Endothelial cell of umbilical vein (primary cell): ENCODE measurements at regions not wholly inside any gene's neighbourhood (a gene's known extent, or its start where the extent isn't known, plus 50 kb on each side); places are given as distances from the start of the nearest gene placed in this dataset.

Source experiments
- BruUV-seq: library from RNA; stranded (reverse); fragments of 400-500 nt; replicated peaks from 2 replicates; lab custom pipeline; 2021; lab: Mats Ljungman, UMichigan
- CTCF ChIA-PET: fragments of 300-600, 350-600 bp; sonication (Branson Sonifier 250); formaldehyde crosslinking; loops from one replicate; lab custom pipeline; 2021; ENCODE audit warnings: antibody characterized with exemption, inconsistent platforms; lab: Charles Lee
- POLR2A ChIA-PET: fragments of 300-600, 350-600 bp; sonication (Branson Sonifier 250); formaldehyde crosslinking; loops from one replicate; lab custom pipeline; 2021; ENCODE audit warnings: antibody characterized with exemption, inconsistent platforms; lab: Charles Lee
- DNase-seq: peaks from one replicate; pipeline ENCODE4 v3.0.0-alpha.2; 2011; ENCODE audit warnings: low read depth, low spot score
- FAIRE-seq: peaks from 2 replicates; lab custom pipeline; 2011; peaks lifted over from hg19 to GRCh38; lab: Jason Lieb, UNC
- H2AFZ ChIP-seq: 2 replicates; pipeline ENCODE4 v1.6.0; 2012; ENCODE audit warnings: low read depth, low read length, control low read depth, inconsistent platforms
- H3K27ac ChIP-seq: 2 replicates; pipeline ENCODE4 v1.5.1; 2011; ENCODE audit warnings: low read depth, mild to moderate bottlenecking, control low read depth, low read length, moderate library complexity; ENCODE audit not compliant: insufficient read depth
- H3K27me3 ChIP-seq, 2 experiments: 2 replicates each; pipeline versions ENCODE4 v1.6.0 to v1.6.1; 2011; ENCODE audit warnings: low read length in 2 of 2, mixed read lengths in 1 of 2; ENCODE audit not compliant: control insufficient read depth in 2 of 2, insufficient read depth in 2 of 2
- H3K36me3 ChIP-seq, 2 experiments: 2 replicates in 1 of 2; 3 replicates in 1 of 2; pipeline ENCODE4 v1.5.1; 2011; ENCODE audit warnings: low read length in 2 of 2, mild to moderate bottlenecking in 1 of 2, moderate library complexity in 1 of 2; ENCODE audit not compliant: control insufficient read depth in 2 of 2, insufficient read depth in 2 of 2; ENCODE audit errors: extremely low read depth in 1 of 2
- H3K4me1 ChIP-seq: 3 replicates; pipeline ENCODE4 v1.5.1; 2011; ENCODE audit warnings: mild to moderate bottlenecking, low read length; ENCODE audit not compliant: control insufficient read depth, insufficient read depth; ENCODE audit errors: extremely low read depth
- H3K4me2 ChIP-seq: 2 replicates; pipeline ENCODE4 v1.6.1; 2011; ENCODE audit warnings: low read length, control low read depth, mixed read lengths; ENCODE audit not compliant: insufficient read depth
- H3K4me3 ChIP-seq, 3 experiments: fragments of 200-600 bp in 1 of 3; sonication (generic), shearing (Covaris generic) in 1 of 3; replicated peaks in 1 of 3; 2 replicates each; pipeline ENCODE4 v1.5.1; 2011 to 2016; ENCODE audit warnings: control low read depth in 3 of 3, low read length in 3 of 3, mild to moderate bottlenecking in 2 of 3, inconsistent platforms in 1 of 3, low read depth in 1 of 3, moderate library complexity in 1 of 3; ENCODE audit not compliant: insufficient read depth in 1 of 3
- H3K79me2 ChIP-seq: 2 replicates; pipeline ENCODE4 v1.6.0; 2012; ENCODE audit warnings: low read length, inconsistent platforms; ENCODE audit not compliant: control insufficient read depth, insufficient read depth
- H3K9ac ChIP-seq: replicated peaks from 2 replicates; pipeline ENCODE3; 2011; ENCODE audit warnings: low read length, control low read depth; ENCODE audit not compliant: insufficient read depth; ENCODE audit errors: extremely low read depth
- H3K9me1 ChIP-seq: replicated peaks from 3 replicates; pipeline ENCODE4 v1.6.0; 2011; ENCODE audit warnings: mild to moderate bottlenecking, low read length; ENCODE audit not compliant: control insufficient read depth, insufficient read depth; ENCODE audit errors: extremely low read depth
- H3K9me3 ChIP-seq: replicated peaks from 2 replicates; pipeline ENCODE4 v1.5.1; 2012; ENCODE audit warnings: low read length, inconsistent platforms; ENCODE audit not compliant: control insufficient read depth, insufficient read depth
- H4K20me1 ChIP-seq: replicated peaks from 2 replicates; pipeline ENCODE3; 2011; ENCODE audit warnings: mild to moderate bottlenecking, low read length; ENCODE audit not compliant: control insufficient read depth, insufficient read depth; ENCODE audit errors: extremely low read depth
- EZH2 ChIP-seq: IDR thresholded peaks from 2 replicates; pipeline ENCODE4 v1.6.1; 2012; ENCODE audit warnings: borderline replicate concordance, low read depth, mild to moderate bottlenecking, moderate library complexity, low read length, inconsistent platforms; ENCODE audit not compliant: severe bottlenecking
- FOS ChIP-seq: IDR thresholded peaks from 2 replicates; pipeline ENCODE4 v1.6.1; 2011; ENCODE audit warnings: mild to moderate bottlenecking, low read length, moderate library complexity, borderline replicate concordance; ENCODE audit not compliant: insufficient read depth
- GATA2 ChIP-seq: IDR thresholded peaks from 2 replicates; pipeline ENCODE4 v1.7.0; 2011; ENCODE audit warnings: low read depth, mild to moderate bottlenecking, moderate library complexity, mixed read lengths, low read length; ENCODE audit not compliant: insufficient read length, insufficient read depth
- JUN ChIP-seq: IDR thresholded peaks from 2 replicates; pipeline ENCODE4 v1.6.1; 2011; ENCODE audit warnings: borderline replicate concordance, low read depth; ENCODE audit not compliant: insufficient read length, insufficient read depth
- MYC ChIP-seq: IDR thresholded peaks from one replicate; pipeline ENCODE4 v1.6.1; 2011; ENCODE audit warnings: mild to moderate bottlenecking, low read depth, low read length
- POLR2A ChIP-seq: IDR thresholded peaks from 2 replicates; pipeline ENCODE4 v1.6.1; 2012; ENCODE audit warnings: low read depth, mild to moderate bottlenecking, control low read depth, low read length
- POLR2AphosphoS5 ChIP-seq: IDR thresholded peaks from 2 replicates; pipeline ENCODE4 v1.6.1; 2012; ENCODE audit warnings: low read depth, mild to moderate bottlenecking, control low read depth, low read length, moderate library complexity; ENCODE audit not compliant: insufficient read depth
- dilution Hi-C: fragments of 300-500 bp; cut with MboI; formaldehyde crosslinking; loops from one replicate; pipeline ENCODE4 v1.15.0; 2019; ENCODE audit warnings: low sequenced_read_pairs; ENCODE audit not compliant: extremely low pct_ligation_motif_present
- intact Hi-C: fragments of 100-400 bp; cut with micrococcal nuclease; formaldehyde crosslinking; loops from one replicate; pipeline ENCODE4 v1.10.0; 2022
- TF ChIP-seq, protein P1 (sequence below): IDR thresholded peaks from 2 replicates; pipeline ENCODE4 v1.6.1; 2011; ENCODE audit not compliant: insufficient read depth, insufficient read length
- TF ChIP-seq, protein P2 (sequence below), 2 donors: IDR thresholded peaks; 1 replicate in 1 of 2; 2 replicates in 1 of 2; pipeline ENCODE4 v1.5.1; 2011; ENCODE audit warnings: low read length in 2 of 2, mild to moderate bottlenecking in 2 of 2, moderate library complexity in 2 of 2, control low read depth in 1 of 2, inconsistent platforms in 1 of 2, low read depth in 1 of 2; ENCODE audit not compliant: insufficient read depth in 1 of 2; ENCODE audit errors: extremely low read depth in 1 of 2

DNA sequence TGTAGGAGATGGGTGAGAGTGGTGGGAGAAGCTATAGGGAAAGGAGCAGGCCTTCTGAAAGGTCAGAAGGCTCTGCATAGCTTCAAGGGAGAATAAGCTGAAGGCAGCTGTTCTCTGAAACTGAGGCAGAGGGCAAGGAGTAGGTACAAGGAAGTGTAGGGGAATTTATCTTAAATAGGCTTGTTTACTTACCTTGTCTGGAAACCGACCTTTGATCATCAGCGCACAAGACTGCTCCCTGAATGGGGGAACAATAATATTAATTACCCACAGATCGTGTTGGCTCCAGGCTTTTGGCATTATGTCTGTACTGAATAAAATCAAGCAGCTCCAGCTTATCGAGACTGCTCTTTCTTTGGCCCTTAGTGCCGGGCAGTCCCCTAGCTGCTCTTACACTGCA lies 175.5 kb upstream of the MAGEB16 start:
- no peak for FAIRE-seq
- BruUV-seq, result no TSS peak
- Histone ChIP-seq H2AFZ (no peak overlapping the region), H3K9me1 (no peaks in the 10 kb centered on the region), H4K20me1 (no peaks in the 10 kb centered on the region), H3K4me3 (no peak overlapping the region), H3K27me3 (no peaks in the 10 kb centered on the region), H3K27ac (no peak overlapping the region), H3K9me3 (no peaks in the 10 kb centered on the region), H3K36me3 (no peaks in the 10 kb centered on the region), H3K4me1 (no peaks in the 10 kb centered on the region), H3K9ac (no peak overlapping the region), H3K79me2 (no peaks in the 10 kb centered on the region), H3K4me2 (no peak overlapping the region)
- intact Hi-C loops, result no loop called here
- ChIA-PET POLR2A (no interaction called here), CTCF (no interaction called here)
- dilution Hi-C loops, result no loop called here
- no peak for DNase-seq
- TF ChIP-seq EZH2 (no peak), GATA2 (no peak), POLR2AphosphoS5 (no peak), JUN (no peak), FOS (no peak), POLR2A (no peak), MYC (no peak)
- TF ChIP-seq, protein P1, sequence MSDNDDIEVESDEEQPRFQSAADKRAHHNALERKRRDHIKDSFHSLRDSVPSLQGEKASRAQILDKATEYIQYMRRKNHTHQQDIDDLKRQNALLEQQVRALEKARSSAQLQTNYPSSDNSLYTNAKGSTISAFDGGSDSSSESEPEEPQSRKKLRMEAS, result no peak
- TF ChIP-seq, protein P2, sequence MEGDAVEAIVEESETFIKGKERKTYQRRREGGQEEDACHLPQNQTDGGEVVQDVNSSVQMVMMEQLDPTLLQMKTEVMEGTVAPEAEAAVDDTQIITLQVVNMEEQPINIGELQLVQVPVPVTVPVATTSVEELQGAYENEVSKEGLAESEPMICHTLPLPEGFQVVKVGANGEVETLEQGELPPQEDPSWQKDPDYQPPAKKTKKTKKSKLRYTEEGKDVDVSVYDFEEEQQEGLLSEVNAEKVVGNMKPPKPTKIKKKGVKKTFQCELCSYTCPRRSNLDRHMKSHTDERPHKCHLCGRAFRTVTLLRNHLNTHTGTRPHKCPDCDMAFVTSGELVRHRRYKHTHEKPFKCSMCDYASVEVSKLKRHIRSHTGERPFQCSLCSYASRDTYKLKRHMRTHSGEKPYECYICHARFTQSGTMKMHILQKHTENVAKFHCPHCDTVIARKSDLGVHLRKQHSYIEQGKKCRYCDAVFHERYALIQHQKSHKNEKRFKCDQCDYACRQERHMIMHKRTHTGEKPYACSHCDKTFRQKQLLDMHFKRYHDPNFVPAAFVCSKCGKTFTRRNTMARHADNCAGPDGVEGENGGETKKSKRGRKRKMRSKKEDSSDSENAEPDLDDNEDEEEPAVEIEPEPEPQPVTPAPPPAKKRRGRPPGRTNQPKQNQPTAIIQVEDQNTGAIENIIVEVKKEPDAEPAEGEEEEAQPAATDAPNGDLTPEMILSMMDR (IDR thresholded peaks at IDR 0.05; ENCODE audit: extremely low read depth in 1 of 2, insufficient read depth in 1 of 2, low read depth in 1 of 2, low read length in 2 of 2), result no peak
